Right atrium auricular region (tissue), 2 donors: ENCODE measurements at regions not wholly inside any gene's neighbourhood (a gene's known extent, or its start where the extent isn't known, plus 50 kb on each side); places are given as distances from the start of the nearest gene placed in this dataset.

Source experiments
- DNase-seq: peaks from one replicate; pipeline ENCODE4 v3.0.0-alpha.2; 2019; ENCODE audit warnings: low spot score
- H3K27ac ChIP-seq, 2 donors: fragments of 200-600 bp; sonication (generic); 1 replicate in 1 of 2; 2 replicates in 1 of 2; pipeline ENCODE4 v1.5.1; 2016 to 2019
- H3K27me3 ChIP-seq, 2 donors: fragments of 200-600 bp; sonication (generic); one replicate each; pipeline versions ENCODE4 v1.5.1 to v1.6.0; 2017 to 2019
- H3K36me3 ChIP-seq: fragments of 200-600 bp; sonication (generic); one replicate; pipeline ENCODE4 v1.5.1; 2016
- H3K4me1 ChIP-seq, 2 donors: fragments of 200-600 bp; sonication (generic); one replicate each; pipeline versions ENCODE4 v1.5.1 to v1.6.0; 2017 to 2019
- H3K4me3 ChIP-seq, 2 donors: fragments of 200-600 bp; sonication (generic); 1 replicate in 1 of 2; 2 replicates in 1 of 2; pipeline ENCODE4 v1.5.1; 2017 to 2019; ENCODE audit warnings: mild to moderate bottlenecking in 1 of 2, moderate library complexity in 1 of 2
- H3K9me3 ChIP-seq, 2 donors: fragments of 200-600 bp; sonication (generic); one replicate each; pipeline ENCODE4 v1.5.1; 2019
- TF ChIP-seq, protein P1 (sequence below), 2 donors: fragments of 200-600 bp; sonication (generic); IDR thresholded peaks; one replicate each; pipeline ENCODE4 v1.5.1; 2019; ENCODE audit warnings: antibody characterized with exemption in 2 of 2

DNA sequence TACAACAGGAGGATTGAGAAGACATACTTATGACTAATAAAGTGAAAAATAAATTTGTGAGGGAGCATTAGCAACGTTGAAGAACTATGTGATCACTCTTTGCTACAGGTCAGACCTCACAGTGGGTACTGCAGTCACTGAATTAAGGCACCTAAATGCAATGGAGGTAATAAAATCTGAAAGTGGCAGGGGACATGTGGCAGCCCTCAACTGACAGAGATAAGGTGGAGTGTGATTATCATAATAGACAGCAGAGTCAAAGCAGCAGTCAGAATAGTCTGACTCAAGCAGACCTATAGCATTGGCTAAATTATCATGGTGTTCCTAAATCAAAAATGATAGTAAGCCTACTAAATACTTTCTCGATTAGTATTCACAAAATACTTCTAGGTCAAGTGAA is 1220.5 kb downstream of the PCDH18 start:
- Histone ChIP-seq H3K36me3 (no peaks in the 10 kb centered on the region), H3K27ac (no peak overlapping the region), H3K4me1 (no peaks in the 10 kb centered on the region), H3K27me3 (no peaks in the 10 kb centered on the region), H3K9me3 (no peaks in the 10 kb centered on the region), H3K4me3 (no peak overlapping the region)
- no peak for DNase-seq
- TF ChIP-seq, protein P1, sequence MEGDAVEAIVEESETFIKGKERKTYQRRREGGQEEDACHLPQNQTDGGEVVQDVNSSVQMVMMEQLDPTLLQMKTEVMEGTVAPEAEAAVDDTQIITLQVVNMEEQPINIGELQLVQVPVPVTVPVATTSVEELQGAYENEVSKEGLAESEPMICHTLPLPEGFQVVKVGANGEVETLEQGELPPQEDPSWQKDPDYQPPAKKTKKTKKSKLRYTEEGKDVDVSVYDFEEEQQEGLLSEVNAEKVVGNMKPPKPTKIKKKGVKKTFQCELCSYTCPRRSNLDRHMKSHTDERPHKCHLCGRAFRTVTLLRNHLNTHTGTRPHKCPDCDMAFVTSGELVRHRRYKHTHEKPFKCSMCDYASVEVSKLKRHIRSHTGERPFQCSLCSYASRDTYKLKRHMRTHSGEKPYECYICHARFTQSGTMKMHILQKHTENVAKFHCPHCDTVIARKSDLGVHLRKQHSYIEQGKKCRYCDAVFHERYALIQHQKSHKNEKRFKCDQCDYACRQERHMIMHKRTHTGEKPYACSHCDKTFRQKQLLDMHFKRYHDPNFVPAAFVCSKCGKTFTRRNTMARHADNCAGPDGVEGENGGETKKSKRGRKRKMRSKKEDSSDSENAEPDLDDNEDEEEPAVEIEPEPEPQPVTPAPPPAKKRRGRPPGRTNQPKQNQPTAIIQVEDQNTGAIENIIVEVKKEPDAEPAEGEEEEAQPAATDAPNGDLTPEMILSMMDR (IDR thresholded peaks at IDR 0.05): no peak

DNA sequence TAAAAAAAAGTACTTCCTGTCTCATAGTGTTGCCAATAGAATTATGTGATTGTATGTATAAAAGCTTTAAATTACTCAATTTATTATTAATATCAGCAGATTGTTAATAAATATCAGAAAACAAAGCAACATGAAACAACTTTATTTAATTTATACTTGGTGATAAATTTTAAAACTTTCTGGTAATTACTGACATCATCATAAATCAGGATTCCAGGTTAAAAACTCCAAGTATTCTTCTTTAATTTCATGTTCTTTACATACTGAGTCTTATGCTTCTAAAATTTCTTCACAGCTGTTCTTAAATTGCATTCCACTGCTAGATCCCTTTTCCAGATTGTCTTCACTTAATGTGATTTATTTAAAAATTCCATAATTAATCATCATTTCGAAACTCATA is 1224.5 kb downstream of the PCDH18 start:
- H3K4me1 ChIP-seq: no peaks in the 10 kb centered on the region
- H3K27ac ChIP-seq: no peak overlapping the region
- no peaks in the 10 kb centered on the region for H3K36me3 ChIP-seq
- no peaks in the 10 kb centered on the region for H3K9me3 ChIP-seq
- DNase-seq: no peak
- TF ChIP-seq, protein P1 (IDR thresholded peaks at IDR 0.05): no peak
- H3K27me3 ChIP-seq: no peaks in the 10 kb centered on the region
- no peak overlapping the region for H3K4me3 ChIP-seq

DNA sequence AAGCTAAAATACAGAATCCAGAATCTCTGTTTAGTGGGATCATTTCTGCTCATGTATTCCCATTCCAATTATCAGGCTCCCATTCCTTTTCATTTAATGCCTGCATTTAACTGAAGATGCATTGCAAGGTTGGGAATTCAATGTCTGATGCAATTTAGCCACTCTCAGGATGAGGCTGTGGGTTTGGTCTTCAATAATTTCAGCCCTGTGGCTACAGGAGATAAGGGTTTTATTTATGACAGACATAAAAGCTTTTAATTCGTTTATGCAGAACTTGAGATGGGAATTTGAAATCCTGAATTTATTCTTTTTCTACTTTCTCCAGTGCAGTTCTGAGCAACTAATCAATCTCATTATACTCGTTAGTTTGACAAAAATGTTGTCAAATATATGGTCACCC is 1225.9 kb downstream of the PCDH18 start:
- H3K36me3 ChIP-seq: no peaks in the 10 kb centered on the region
- no peak for DNase-seq
- no peaks in the 10 kb centered on the region for H3K9me3 ChIP-seq

DNA sequence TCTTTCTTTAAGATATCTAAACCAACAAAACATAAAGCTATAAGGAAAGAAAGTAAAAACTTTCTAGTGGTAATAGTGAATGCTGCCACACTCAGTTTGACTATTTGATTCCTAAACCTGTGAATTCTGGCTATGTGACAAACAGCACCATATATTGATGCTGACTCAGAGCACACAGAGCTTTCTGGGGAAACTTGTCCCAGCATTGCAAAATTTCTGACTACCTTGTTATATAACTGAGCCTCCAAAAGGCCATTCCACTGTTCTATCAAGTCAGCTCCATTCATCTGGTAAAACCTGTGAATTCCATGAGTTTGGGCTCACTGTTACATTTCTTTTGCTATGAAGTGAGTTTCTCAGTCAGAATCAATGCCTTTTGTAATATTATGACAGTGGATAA is 1229.7 kb downstream of the PCDH18 start:
- Histone ChIP-seq H3K4me3 (no peak overlapping the region), H3K27me3 (no peaks in the 10 kb centered on the region), H3K4me1 (no peaks in the 10 kb centered on the region), H3K9me3 (no peaks in the 10 kb centered on the region), H3K36me3 (no peaks in the 10 kb centered on the region), H3K27ac (no peak overlapping the region)
- no peak for DNase-seq
- TF ChIP-seq, protein P1 (IDR thresholded peaks at IDR 0.05): no peak

More for the DNA sequence above, 1225.9 kb downstream of the PCDH18 start:
- no peaks in the 10 kb centered on the region for H3K4me1 ChIP-seq
- no peaks in the 10 kb centered on the region for H3K27me3 ChIP-seq
- H3K4me3 ChIP-seq: no peak overlapping the region
- TF ChIP-seq, protein P1 (IDR thresholded peaks at IDR 0.05): no peak
- no peak overlapping the region for H3K27ac ChIP-seq

DNA sequence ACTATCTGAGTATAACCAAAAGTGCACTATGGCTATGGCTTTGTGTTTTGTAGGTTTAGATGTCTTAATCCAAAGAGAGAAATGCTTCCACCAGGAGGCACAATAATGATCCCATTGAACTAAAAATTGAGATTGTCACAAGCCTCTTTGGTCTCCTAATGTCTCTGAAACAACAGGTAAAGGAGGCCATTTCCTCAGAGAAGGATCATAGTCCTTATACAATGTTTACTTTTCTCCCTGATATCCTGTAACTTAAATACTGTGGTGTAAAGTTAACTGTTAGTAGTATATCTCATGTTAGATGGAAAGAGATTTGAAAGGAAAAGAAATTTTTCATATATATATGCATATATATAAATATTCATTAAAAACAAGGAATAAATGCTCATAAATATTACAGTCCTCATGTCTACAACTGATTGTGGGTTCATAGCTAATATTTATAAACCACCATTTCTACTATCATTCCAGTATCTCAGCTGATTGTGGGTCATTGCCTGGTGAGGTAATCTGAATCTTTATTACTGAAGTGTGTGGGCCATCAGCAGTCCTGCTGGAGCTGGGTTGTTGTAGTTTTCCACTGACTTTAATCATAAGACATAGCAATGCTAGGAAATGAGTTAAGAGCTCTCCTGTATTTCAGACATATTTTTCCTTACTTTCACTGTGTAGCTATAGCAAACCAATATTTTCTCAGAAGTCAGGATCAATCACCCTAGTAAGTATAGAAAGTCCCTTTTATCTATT is 1230.4 kb downstream of the PCDH18 start:
- Histone ChIP-seq H3K36me3 (no peaks in the 10 kb centered on the region), H3K27ac (no peak overlapping the region), H3K9me3 (no peaks in the 10 kb centered on the region), H3K27me3 (no peaks in the 10 kb centered on the region), H3K4me3 (no peak overlapping the region), H3K4me1 (no peaks in the 10 kb centered on the region)
- no peak for DNase-seq
- TF ChIP-seq, protein P1 (IDR thresholded peaks at IDR 0.05): no peak

DNA sequence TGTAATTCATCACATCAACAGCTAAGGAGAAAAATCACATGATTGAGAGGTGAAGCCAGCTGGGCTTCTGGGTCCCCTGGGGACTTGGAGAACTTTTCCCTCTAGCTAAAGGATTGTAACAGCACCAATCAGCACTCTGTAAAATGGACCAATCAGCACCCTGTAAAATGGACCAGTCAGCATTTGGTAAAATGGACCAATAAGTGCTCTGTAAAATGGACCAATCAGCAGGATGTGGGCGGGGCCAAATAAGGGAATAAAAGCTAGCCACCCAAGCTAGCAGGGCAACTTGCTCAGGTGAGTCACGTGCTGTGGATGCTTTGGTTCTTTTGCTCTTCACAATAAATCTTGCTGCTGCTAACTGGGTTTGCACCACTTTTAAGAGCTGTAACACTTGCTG is 1248.3 kb downstream of the PCDH18 start:
- no peaks in the 10 kb centered on the region for H3K9me3 ChIP-seq
- TF ChIP-seq, protein P1 (IDR thresholded peaks at IDR 0.05): no peak
- no peak overlapping the region for H3K4me3 ChIP-seq
- H3K36me3 ChIP-seq: no peaks in the 10 kb centered on the region
- H3K4me1 ChIP-seq: no peaks in the 10 kb centered on the region
- no peaks in the 10 kb centered on the region for H3K27me3 ChIP-seq
- no peak overlapping the region for H3K27ac ChIP-seq
- no peak for DNase-seq
